ENCODE measurements at regions not wholly inside any gene's neighbourhood (a gene's known extent, or its start where the extent isn't known, plus 50 kb on each side); places are given as distances from the start of the nearest gene placed in this dataset.

GRCh38 chr18:1452821-1453220, 548.1 kb downstream of the ADCYAP1 start:
- Histone ChIP-seq H3K27ac (no peak overlapping the region), H3K36me3 (ENCODE audit: insufficient read depth, low read length) (no peaks in the 10 kb centered on the region), H3K9ac (ENCODE audit: insufficient read length) (no peak overlapping the region), H3K9me3 (ENCODE audit: low read depth, low read length) (no peaks in the 10 kb centered on the region), H3K4me3 (no peak overlapping the region)
- no peak for DNase-seq (ENCODE audit: low read depth, low spot score)
- TF ChIP-seq EZH2 (IDR thresholded peaks at IDR 0.05), result no peak
- no peak for TF ChIP-seq POLR2AphosphoS5 (IDR thresholded peaks at IDR 0.05; ENCODE audit: borderline replicate concordance, low read depth, low read length)
- TF ChIP-seq FOXP2 (optimal IDR thresholded peaks at IDR 0.05; ENCODE audit: control extremely low read depth, extremely low read length, insufficient read depth), result no peak

- Histone ChIP-seq H3K4me3 (no peak overlapping the region), H3K27ac (no peak overlapping the region), H3K9me3 (ENCODE audit: low read depth, low read length) (no peaks in the 10 kb centered on the region), H3K9ac (ENCODE audit: insufficient read length) (no peak overlapping the region), H3K36me3 (ENCODE audit: insufficient read depth, low read length) (no peaks in the 10 kb centered on the region)
- no peak for DNase-seq (ENCODE audit: low read depth, low spot score)
- no peak for TF ChIP-seq POLR2AphosphoS5 (IDR thresholded peaks at IDR 0.05; ENCODE audit: borderline replicate concordance, low read depth, low read length)
- no peak for TF ChIP-seq EZH2 (IDR thresholded peaks at IDR 0.05)
- TF ChIP-seq FOXP2 (optimal IDR thresholded peaks at IDR 0.05; ENCODE audit: control extremely low read depth, extremely low read length, insufficient read depth), result no peak
Observed at GRCh38 chr18:1455605-1456004, 550.9 kb downstream of the ADCYAP1 start.

DNA sequence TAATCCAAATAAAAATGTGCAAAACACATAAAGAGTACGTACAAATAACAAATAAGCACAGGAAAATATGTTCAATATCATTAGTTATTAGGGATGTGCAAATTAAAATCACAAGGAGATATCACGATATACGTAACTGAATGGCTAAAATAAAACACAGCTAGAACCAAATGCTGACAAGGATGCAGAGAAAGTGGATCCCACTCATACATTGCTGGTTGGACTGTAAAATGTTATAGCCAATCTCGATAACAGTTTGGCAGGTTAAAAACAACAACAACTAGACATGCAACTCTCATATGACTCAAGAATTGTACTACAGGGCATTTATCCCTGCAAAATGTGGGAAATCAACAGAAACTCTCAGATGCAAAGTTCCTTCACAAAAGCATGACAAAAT, 553.9 kb downstream of the ADCYAP1 start:
- no peak for DNase-seq (ENCODE audit: low read depth, low spot score)
- Histone ChIP-seq H3K9ac (ENCODE audit: insufficient read length) (no peak overlapping the region), H3K27ac (no peak overlapping the region), H3K9me3 (ENCODE audit: low read depth, low read length) (no peaks in the 10 kb centered on the region), H3K36me3 (ENCODE audit: insufficient read depth, low read length) (no peaks in the 10 kb centered on the region), H3K4me3 (no peak overlapping the region)
- TF ChIP-seq FOXP2 (optimal IDR thresholded peaks at IDR 0.05; ENCODE audit: control extremely low read depth, extremely low read length, insufficient read depth), result no peak
- TF ChIP-seq EZH2 (IDR thresholded peaks at IDR 0.05), result no peak
- TF ChIP-seq POLR2AphosphoS5 (IDR thresholded peaks at IDR 0.05; ENCODE audit: borderline replicate concordance, low read depth, low read length), result no peak

DNA sequence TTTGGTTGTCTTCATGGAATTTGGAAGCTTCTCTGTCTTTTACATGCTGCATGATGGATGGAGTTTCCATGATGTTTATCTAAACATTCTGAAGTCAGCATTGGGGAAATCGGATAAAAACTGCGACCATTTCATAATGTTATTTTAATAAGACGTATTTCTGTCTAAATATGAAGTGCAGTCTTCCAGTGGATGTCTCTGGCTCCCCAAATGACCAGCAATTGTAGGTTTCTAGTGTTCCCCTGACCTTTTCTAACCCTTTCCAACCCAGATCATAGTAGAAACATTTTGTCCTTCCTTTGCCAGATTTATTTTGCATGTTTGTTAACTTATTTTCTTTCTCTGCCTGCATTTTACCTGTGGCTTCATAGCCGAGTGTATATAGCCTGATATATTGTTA, 559.3 kb downstream of the ADCYAP1 start:
- DNase-seq (ENCODE audit: low read depth, low spot score), result no peak
- H3K9me3 ChIP-seq (ENCODE audit: low read depth, low read length), result no peaks in the 10 kb centered on the region
- no peak overlapping the region for H3K27ac ChIP-seq
- H3K36me3 ChIP-seq (ENCODE audit: insufficient read depth, low read length), result no peaks in the 10 kb centered on the region
- TF ChIP-seq FOXP2 (optimal IDR thresholded peaks at IDR 0.05; ENCODE audit: control extremely low read depth, extremely low read length, insufficient read depth) (no peak), EZH2 (IDR thresholded peaks at IDR 0.05) (no peak), POLR2AphosphoS5 (IDR thresholded peaks at IDR 0.05; ENCODE audit: borderline replicate concordance, low read depth, low read length) (no peak)
- no peak overlapping the region for H3K4me3 ChIP-seq
- H3K9ac ChIP-seq (ENCODE audit: insufficient read length), result no peak overlapping the region

GRCh38 chr18:1464444-1465217, 560.0 kb downstream of the ADCYAP1 start:
- Histone ChIP-seq H3K9ac (ENCODE audit: insufficient read length) (no peak overlapping the region), H3K4me3 (no peak overlapping the region), H3K9me3 (ENCODE audit: low read depth, low read length) (no peaks in the 10 kb centered on the region), H3K36me3 (ENCODE audit: insufficient read depth, low read length) (no peaks in the 10 kb centered on the region), H3K27ac (no peak overlapping the region)
- no peak for DNase-seq (ENCODE audit: low read depth, low spot score)
- no peak for TF ChIP-seq EZH2 (IDR thresholded peaks at IDR 0.05)
- no peak for TF ChIP-seq FOXP2 (optimal IDR thresholded peaks at IDR 0.05; ENCODE audit: control extremely low read depth, extremely low read length, insufficient read depth)
- no peak for TF ChIP-seq POLR2AphosphoS5 (IDR thresholded peaks at IDR 0.05; ENCODE audit: borderline replicate concordance, low read depth, low read length)

GRCh38 chr18:1466035-1466434, 561.4 kb downstream of the ADCYAP1 start:
- no peaks in the 10 kb centered on the region for H3K9me3 ChIP-seq (ENCODE audit: low read depth, low read length)
- no peak overlapping the region for H3K9ac ChIP-seq (ENCODE audit: insufficient read length)
- no peak overlapping the region for H3K27ac ChIP-seq
- no peak for DNase-seq (ENCODE audit: low read depth, low spot score)
- no peak overlapping the region for H3K4me3 ChIP-seq
- TF ChIP-seq POLR2AphosphoS5 (IDR thresholded peaks at IDR 0.05; ENCODE audit: borderline replicate concordance, low read depth, low read length) (no peak), FOXP2 (optimal IDR thresholded peaks at IDR 0.05; ENCODE audit: control extremely low read depth, extremely low read length, insufficient read depth) (no peak), EZH2 (IDR thresholded peaks at IDR 0.05) (no peak)
- no peaks in the 10 kb centered on the region for H3K36me3 ChIP-seq (ENCODE audit: insufficient read depth, low read length)

GRCh38 chr18:1467461-1467964, 562.8 kb downstream of the ADCYAP1 start:
- Histone ChIP-seq H3K36me3 (ENCODE audit: insufficient read depth, low read length) (no peaks in the 10 kb centered on the region), H3K4me3 (no peak overlapping the region), H3K9me3 (ENCODE audit: low read depth, low read length) (no peaks in the 10 kb centered on the region), H3K9ac (ENCODE audit: insufficient read length) (no peak overlapping the region), H3K27ac (no peak overlapping the region)
- DNase-seq (ENCODE audit: low read depth, low spot score), result no peak
- TF ChIP-seq EZH2 (IDR thresholded peaks at IDR 0.05) (no peak), FOXP2 (optimal IDR thresholded peaks at IDR 0.05; ENCODE audit: control extremely low read depth, extremely low read length, insufficient read depth) (no peak), POLR2AphosphoS5 (IDR thresholded peaks at IDR 0.05; ENCODE audit: borderline replicate concordance, low read depth, low read length) (no peak)

GRCh38 chr18:1468550-1468949, 563.9 kb downstream of the ADCYAP1 start:
- TF ChIP-seq POLR2AphosphoS5 (IDR thresholded peaks at IDR 0.05; ENCODE audit: borderline replicate concordance, low read depth, low read length) (no peak), FOXP2 (optimal IDR thresholded peaks at IDR 0.05; ENCODE audit: control extremely low read depth, extremely low read length, insufficient read depth) (no peak), EZH2 (IDR thresholded peaks at IDR 0.05) (no peak)
- Histone ChIP-seq H3K9ac (ENCODE audit: insufficient read length) (no peak overlapping the region), H3K9me3 (ENCODE audit: low read depth, low read length) (no peaks in the 10 kb centered on the region), H3K27ac (no peak overlapping the region), H3K36me3 (ENCODE audit: insufficient read depth, low read length) (no peaks in the 10 kb centered on the region), H3K4me3 (no peak overlapping the region)
- DNase-seq (ENCODE audit: low read depth, low spot score), result no peak
